ENCODE measurements at regions not wholly inside any gene's neighbourhood (a gene's known extent, or its start where the extent isn't known, plus 50 kb on each side); places are given as distances from the start of the nearest gene placed in this dataset.

- no peak for TF ChIP-seq ZNF384 (IDR thresholded peaks at IDR 0.05)
- no peak for TF ChIP-seq FOXA1 (IDR thresholded peaks at IDR 0.05)
- no peak for TF ChIP-seq BHLHE40 (IDR thresholded peaks at IDR 0.05; ENCODE audit: borderline replicate concordance)
- no peak for TF ChIP-seq TARDBP (IDR thresholded peaks at IDR 0.05)
- no peak for TF ChIP-seq FOXK2 (IDR thresholded peaks at IDR 0.05)
- no peak for TF ChIP-seq HDGF (IDR thresholded peaks at IDR 0.05; ENCODE audit: borderline replicate concordance)
- no peak for TF ChIP-seq CTBP1 (IDR thresholded peaks at IDR 0.05; ENCODE audit: borderline replicate concordance)
- no peak for TF ChIP-seq NFRKB (IDR thresholded peaks at IDR 0.05)
- no peak for TF ChIP-seq SP1 (IDR thresholded peaks at IDR 0.05)
- no peak for TF ChIP-seq L3MBTL2 (conservative IDR thresholded peaks at IDR 0.05)
- TF ChIP-seq ELF4 (IDR thresholded peaks at IDR 0.05), result no peak
- TF ChIP-seq ARNT (IDR thresholded peaks at IDR 0.05), result no peak
Observed at GRCh38 chr9:105865285-105865684, 170.9 kb downstream of the TMEM38B start.
